Lower leg skin (tissue), 4 donors: ENCODE measurements at regions not wholly inside any gene's neighbourhood (a gene's known extent, or its start where the extent isn't known, plus 50 kb on each side); places are given as distances from the start of the nearest gene placed in this dataset.
"Not testable (repeated sequence)": the region's sequence is repeated elsewhere in the genome, so short reads cannot be mapped to it uniquely, and the experiment has no call there.

Experiments used
- DNase-seq, 2 donors: peaks; one replicate each; pipeline ENCODE4 v3.0.0-alpha.2; 2019; ENCODE audit warnings: low spot score in 2 of 2
- H3K4me3 ChIP-seq: fragments of 200-600 bp; sonication (generic); 2 replicates; pipeline ENCODE4 v1.5.1; 2017; ENCODE audit warnings: mild to moderate bottlenecking, low read depth; ENCODE audit not compliant: poor library complexity, severe bottlenecking
- POLR2A ChIP-seq, 2 donors: fragments of 450-650 bp; IDR thresholded peaks; one replicate each; pipeline ENCODE4 v1.6.1; 2016 to 2017; ENCODE audit warnings: antibody characterized with exemption in 2 of 2, mild to moderate bottlenecking in 1 of 2, moderate library complexity in 1 of 2
- WGBS, 2 donors: methylation state at CpG; one replicate each; pipeline ENCODE4 v1.1.5; 2018; 5-methylcytosine and 5-hydroxymethylcytosine counted together
- intact Hi-C: fragments of 100-400 bp; cut with DNase I; formaldehyde crosslinking; loops from one replicate; pipeline ENCODE4 v1.15.0; 2023; ENCODE audit warnings: low total_unique reads
- TF ChIP-seq, protein P1 (sequence below), 3 donors: fragments of 450-650 bp; IDR thresholded peaks; one replicate each; pipeline ENCODE4 v1.5.1; 2016; ENCODE audit warnings: antibody characterized with exemption in 3 of 3, mild to moderate bottlenecking in 3 of 3, moderate library complexity in 2 of 3

DNA sequence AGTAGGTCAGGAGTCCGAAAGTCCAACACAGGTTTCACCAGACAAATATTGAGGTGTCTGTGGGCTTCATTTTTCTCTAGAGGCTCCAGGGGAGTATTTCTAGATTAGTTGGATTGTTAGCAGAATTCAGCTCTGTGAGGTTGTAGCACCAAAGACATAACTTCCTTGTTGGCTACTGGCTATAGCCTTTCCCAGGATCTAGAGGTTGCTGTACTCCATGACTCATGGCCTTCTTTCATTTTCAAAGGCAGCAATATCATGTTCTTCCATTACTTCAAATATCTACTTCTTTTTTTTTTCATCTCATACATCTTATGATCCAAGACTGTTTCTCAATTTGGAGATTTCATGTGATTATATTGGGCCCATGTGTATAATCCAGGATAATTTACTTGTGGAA lies 404.0 kb upstream of the FAM174A start:
- no peak for TF ChIP-seq POLR2A (IDR thresholded peaks at IDR 0.05)
- TF ChIP-seq, protein P1, sequence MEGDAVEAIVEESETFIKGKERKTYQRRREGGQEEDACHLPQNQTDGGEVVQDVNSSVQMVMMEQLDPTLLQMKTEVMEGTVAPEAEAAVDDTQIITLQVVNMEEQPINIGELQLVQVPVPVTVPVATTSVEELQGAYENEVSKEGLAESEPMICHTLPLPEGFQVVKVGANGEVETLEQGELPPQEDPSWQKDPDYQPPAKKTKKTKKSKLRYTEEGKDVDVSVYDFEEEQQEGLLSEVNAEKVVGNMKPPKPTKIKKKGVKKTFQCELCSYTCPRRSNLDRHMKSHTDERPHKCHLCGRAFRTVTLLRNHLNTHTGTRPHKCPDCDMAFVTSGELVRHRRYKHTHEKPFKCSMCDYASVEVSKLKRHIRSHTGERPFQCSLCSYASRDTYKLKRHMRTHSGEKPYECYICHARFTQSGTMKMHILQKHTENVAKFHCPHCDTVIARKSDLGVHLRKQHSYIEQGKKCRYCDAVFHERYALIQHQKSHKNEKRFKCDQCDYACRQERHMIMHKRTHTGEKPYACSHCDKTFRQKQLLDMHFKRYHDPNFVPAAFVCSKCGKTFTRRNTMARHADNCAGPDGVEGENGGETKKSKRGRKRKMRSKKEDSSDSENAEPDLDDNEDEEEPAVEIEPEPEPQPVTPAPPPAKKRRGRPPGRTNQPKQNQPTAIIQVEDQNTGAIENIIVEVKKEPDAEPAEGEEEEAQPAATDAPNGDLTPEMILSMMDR (IDR thresholded peaks at IDR 0.05): no peak
- H3K4me3 ChIP-seq: no peak overlapping the region
- DNase-seq: no peak
- intact Hi-C loops: no loop called here
- WGBS, 2 donors: 94 to 100% methylated on average over 1 of the region's 1 CpG

DNA sequence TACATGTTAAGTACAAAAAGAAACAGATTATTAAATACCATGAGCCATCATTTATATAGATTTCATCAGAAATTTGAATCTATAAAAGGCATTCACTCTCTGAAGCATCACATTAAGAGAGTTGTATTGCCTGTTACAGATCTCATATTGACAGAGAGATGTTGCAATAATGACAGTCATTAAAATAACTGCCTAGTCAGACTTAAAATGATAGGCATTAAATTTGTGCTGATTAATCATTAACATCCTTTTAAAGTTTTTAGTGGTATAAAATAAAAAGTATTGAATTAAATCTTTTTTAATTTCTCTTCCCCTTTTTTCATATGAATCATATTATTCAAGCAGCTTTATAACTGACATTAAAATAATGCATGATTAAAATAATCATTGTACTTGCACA lies 404.9 kb upstream of the FAM174A start:
- no peak for DNase-seq
- intact Hi-C loops: no loop called here
- TF ChIP-seq, protein P1 (IDR thresholded peaks at IDR 0.05): no peak
- TF ChIP-seq POLR2A (IDR thresholded peaks at IDR 0.05): no peak
- no peak overlapping the region for H3K4me3 ChIP-seq

DNA sequence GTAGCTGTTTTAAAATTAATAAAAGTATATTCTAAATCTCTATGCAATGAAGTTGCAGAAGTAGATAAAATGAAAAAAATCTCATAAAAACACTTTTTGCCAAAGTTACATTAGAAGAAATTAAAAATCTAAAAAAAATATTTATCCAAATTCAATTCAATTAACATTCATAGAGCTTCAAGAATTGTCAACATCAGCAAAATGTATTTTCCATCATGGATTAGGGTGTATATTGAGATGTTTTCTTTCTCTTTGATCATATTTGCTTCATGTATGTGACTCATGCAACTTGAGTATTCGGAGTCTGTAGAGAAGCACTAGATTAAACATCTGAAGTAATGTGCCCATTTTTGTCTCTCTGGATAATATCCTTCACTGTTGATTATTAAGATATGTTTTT lies 415.3 kb upstream of the FAM174A start:
- no peak overlapping the region for H3K4me3 ChIP-seq
- WGBS, 2 donors: 71 to 86% methylated on average over 1 of the region's 1 CpG
- intact Hi-C loops: no loop called here

DNA sequence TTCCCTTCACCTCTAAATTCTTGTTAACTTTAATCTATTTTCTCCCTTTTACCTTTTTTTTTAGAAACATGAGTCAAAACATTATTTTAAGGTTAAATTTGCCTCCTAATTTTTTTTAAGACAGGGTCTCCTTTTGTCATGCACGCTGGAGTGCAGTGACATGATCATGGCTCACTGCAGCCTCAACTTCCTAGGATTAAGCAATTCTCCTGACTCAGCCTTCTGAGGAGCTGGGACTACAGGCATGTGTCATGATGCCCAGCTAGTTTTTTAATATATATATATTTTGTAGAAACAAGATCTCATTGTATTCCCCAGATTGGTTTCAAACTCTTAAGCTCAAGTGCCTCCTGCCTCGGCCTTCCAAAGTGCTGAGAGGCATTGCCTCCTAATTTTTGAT lies 424.7 kb upstream of the FAM174A start:
- 54 to 76% methylated on average over 2 of the region's 2 CpGs for WGBS, 2 donors
- intact Hi-C loops: no loop called here
- no peak for DNase-seq
- no peak overlapping the region for H3K4me3 ChIP-seq
- TF ChIP-seq, protein P1 (IDR thresholded peaks at IDR 0.05): no peak

More for the DNA sequence above, 415.3 kb upstream of the FAM174A start:
- no peak for DNase-seq
- TF ChIP-seq POLR2A (IDR thresholded peaks at IDR 0.05): no peak
- TF ChIP-seq, protein P1 (IDR thresholded peaks at IDR 0.05): no peak

DNA sequence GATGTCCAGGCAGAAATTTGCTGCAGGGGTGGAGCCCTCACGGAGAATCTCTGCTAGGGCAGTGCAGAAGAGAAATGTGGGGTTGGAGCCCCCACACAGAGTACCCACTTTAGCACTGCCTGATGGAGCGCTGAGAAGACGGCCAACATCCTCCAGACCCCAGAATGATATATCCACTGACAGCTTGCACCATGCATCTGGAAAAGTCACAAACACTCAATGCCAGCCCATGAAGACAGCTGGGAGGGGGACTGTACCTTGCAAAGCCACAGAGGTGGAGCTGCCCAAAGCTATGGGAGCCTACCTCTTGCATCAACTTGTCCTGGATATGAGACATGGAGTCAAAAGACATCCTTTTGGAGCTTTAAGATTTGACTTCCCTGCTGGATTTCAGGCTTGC lies 426.3 kb upstream of the FAM174A start:
- no peak for DNase-seq
- no peak overlapping the region for H3K4me3 ChIP-seq
- intact Hi-C loops: no loop called here
- WGBS, 2 donors: 78 to 96% methylated on average over 3 of the region's 3 CpGs
- no peak for TF ChIP-seq POLR2A (IDR thresholded peaks at IDR 0.05)
- TF ChIP-seq, protein P1 (IDR thresholded peaks at IDR 0.05): no peak

DNA sequence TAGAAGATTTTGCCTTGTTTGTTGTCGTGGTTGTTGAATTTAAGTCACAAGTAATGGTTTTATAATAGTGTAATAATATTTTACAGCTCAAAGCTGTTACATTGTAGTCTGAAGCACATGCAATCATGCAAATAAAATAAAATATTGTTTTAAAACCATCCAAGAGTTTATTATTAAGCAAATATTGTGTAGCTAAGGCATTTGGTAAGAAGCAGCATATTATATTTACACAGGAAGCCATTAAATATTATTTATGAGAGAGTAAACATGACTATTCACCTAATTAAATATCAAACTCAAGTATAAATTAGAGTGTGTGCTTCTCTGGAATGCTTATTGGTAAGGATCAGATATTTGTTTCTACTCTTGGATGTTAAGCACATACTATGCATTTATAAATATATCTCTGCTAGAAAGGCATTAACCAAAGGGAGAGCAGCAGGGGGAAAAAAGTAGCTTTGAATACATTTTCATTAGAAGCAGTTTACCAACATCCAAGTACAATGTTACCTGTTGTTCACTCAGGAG lies 431.5 kb upstream of the FAM174A start:
- intact Hi-C loops, H3K4me3 ChIP-seq, DNase-seq: not testable (repeated sequence)
- 37 to 48% methylated on average over 1 of the region's 1 CpG for WGBS, 2 donors

DNA sequence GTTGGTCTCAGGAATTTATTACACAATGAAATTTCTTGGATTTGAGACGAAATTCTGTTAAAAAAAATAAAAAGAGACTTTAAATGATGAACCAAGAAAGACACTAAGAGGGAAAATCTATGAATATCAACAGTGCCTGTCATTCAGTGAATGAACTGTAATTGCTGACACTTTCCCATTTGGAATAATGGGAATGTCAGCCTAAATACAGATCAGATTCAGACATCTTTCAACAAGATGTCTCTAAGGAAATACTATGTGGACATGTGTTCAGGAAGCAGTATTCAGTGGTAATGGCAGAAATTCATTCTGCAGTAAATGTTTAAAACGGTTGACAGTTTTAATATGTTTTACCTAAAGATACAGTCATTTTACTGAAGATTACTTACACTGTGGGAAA lies 433.7 kb upstream of the FAM174A start:
- intact Hi-C loops, DNase-seq, H3K4me3 ChIP-seq: not testable (repeated sequence)
- 40 to 43% methylated on average over 2 of the region's 2 CpGs for WGBS, 2 donors

DNA sequence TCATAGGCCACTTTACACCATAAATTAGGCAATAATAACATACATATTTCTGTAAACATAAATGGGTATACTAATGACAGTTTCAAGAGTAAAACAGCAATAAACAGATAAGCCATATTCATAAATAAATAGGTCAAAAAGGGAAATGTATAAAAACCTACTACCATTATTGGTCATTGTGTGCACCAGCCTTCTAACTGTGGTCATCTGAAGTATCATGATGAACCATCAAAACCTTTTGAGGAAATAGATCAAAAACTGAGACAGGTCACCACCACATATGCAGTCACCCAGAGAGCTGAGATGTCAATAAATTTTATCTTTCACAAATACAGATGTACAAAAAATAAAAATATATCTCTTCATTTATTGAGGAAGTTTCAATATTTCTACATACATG lies 438.8 kb upstream of the FAM174A start:
- intact Hi-C loops, H3K4me3 ChIP-seq, DNase-seq: not testable (repeated sequence)

DNA sequence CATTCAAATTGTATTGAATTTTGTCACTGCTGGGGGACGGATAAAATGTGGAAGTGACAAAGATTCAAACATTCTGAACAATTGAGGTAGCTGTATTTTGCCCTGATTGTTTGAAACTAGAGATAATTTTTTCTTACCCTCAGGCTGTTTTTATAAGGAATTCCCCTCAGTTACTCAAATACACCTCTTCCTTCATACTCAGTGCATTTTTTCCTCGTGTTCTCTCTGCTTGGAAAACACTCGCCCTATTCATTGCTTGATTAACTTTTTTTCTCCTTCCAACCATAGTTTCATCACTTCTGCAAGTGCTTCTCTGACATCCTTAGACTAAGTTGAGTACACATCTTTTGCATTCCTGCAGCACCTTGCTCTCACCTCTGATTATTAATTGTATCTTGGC lies 454.5 kb upstream of the FAM174A start:
- H3K4me3 ChIP-seq, DNase-seq, intact Hi-C loops: not testable (repeated sequence)
- WGBS, 2 donors: 27 to 52% methylated on average over 3 of the region's 3 CpGs

DNA sequence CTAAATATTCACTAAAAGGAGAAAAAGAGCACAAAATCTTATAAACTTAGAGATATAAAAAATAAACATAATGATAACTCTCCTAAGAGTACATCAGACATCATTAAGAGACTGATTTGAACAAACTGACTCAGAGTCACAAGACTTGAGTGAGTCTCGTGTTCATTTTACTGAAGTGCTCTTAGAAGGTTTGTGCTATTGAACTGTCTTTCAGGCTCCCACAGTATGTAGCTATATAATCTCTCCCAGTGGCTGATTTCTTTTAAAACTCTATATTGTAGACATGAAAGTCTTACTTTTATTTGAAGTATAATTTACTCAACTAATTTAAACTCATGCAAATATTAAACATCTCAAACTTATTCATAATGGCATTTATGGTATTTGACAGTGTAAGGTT lies 456.0 kb upstream of the FAM174A start:
- 57 to 64% methylated on average over 1 of the region's 1 CpG for WGBS, 2 donors
- intact Hi-C loops: not testable (repeated sequence)

More for the DNA sequence above, 456.0 kb upstream of the FAM174A start:
- not testable (repeated sequence) for H3K4me3 ChIP-seq, DNase-seq
